SIG-M5 treated with dmso at 0.1 percent for 504 hours (cell line): ENCODE measurements at regions not wholly inside any gene's neighbourhood (a gene's known extent, or its start where the extent isn't known, plus 50 kb on each side); places are given as distances from the start of the nearest gene placed in this dataset.

Experiments used
- DNase-seq: peaks from one replicate; lab custom pipeline; 2025; ENCODE audit not compliant: unreplicated experiment; lab: John Stamatoyannopoulos, UW

GRCh38 chr18:22841840-22842239 lies 91.3 kb upstream of the RBBP8 start:
- DNase-seq: no peak

- DNase-seq: no peak
Observed at GRCh38 chr18:22844190-22844589, 88.9 kb upstream of the RBBP8 start.

GRCh38 chr18:22844628-22845027 lies 88.5 kb upstream of the RBBP8 start:
- no peak for DNase-seq

GRCh38 chr18:22846088-22846683 lies 86.9 kb upstream of the RBBP8 start:
- peak; percentile 39 for DNase-seq

DNA sequence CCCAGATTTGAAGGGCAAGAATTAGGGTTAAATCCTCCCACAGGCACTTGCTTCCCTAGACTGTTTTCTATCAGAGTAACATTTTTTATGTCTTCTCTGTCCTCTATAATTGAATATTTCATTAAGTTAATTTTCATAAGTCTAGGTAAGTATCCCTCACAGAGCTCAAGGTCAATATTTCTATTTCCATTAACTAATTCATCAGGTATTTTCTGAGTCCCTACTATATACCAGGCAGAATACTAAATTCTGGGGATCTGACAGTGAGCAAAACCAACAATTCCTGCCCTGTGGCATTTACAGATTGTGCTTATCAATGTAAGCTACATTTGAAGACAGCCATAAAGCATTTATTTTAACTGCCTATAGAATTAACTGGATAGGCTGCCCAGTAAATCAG lies 86.4 kb upstream of the RBBP8 start:
- no peak for DNase-seq

- DNase-seq: no peak
Observed at GRCh38 chr18:22847392-22847791, 85.7 kb upstream of the RBBP8 start.

GRCh38 chr18:22847867-22848451 lies 85.2 kb upstream of the RBBP8 start:
- DNase-seq: no peak

DNA sequence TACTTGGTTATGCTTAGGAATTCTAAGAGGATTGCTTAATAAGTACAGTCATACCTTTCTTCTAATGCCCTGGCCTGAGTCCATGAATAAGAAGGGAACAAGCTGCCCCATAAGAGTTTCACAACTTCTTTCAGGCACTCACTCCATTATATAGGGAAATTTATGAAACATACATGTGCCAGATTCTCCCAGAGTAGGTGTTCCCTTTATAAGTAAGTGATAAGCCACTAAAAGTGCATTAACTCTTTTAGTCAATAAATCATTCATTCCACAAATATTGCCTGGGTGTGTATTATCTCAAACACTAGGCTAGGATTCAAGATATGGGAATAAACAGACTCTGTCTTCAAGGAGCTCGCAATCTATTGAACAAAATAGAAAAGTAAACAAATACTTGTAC lies 84.5 kb upstream of the RBBP8 start:
- DNase-seq: no peak

- no peak for DNase-seq
Observed at GRCh38 chr18:22856870-22857269, 76.3 kb upstream of the RBBP8 start.

DNA sequence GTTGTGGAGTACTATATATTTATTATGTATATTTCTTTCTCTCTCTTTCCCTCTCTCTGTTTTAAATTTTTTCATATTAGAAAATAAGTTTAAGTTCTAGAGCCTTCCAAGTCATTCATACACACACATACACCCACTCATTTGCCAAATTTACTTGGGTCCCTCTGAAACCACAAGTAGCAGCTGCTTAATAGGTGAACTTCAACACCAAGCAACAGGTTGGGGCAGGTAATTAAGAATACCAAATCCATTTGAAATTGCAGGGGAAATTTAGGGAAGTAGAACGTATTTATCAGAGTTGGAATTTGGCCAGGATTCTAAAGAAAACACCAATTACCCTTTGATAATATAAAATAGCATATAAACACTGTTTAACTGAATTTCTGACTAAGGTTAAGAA lies 75.0 kb upstream of the RBBP8 start:
- DNase-seq: no peak

DNA sequence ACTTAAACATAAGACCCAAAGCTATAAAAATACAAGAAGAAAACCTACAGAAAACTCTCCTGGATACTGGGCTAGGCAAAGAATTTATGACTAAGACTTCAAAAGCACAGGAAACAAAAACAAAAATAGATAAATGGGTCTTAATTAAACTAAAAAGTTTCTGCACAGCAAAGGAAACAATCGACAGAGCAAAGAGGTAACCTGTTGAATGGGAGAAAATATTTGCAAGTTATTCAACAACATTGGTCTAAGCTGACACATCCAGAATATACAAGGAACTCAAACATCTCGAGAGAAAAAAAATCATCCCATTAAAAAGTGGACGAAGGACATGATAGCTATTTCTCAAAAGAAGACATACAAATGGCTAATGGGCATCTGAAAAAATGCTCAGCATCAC lies 72.3 kb upstream of the RBBP8 start:
- DNase-seq: no peak

- DNase-seq: no peak
Observed at GRCh38 chr18:22865354-22866116, 67.6 kb upstream of the RBBP8 start.

DNA sequence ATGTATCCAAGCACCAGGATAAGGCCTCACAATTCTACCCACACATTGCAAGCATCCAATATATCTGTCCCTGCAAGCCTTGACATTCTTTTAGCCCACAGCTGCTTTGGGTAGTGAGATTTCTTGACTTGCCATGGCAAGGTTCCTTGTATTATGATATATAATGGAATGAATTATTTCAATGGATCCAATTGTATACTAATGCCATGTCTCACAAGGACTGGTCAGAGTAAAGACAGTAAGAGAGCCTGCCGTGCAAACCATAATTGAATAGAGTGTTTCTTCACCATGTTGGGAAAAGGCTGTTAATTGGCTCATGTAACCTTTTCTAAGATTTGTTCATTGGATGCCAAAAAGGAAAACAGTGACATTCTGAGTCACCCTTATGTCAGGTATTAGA lies 64.3 kb upstream of the RBBP8 start:
- no peak for DNase-seq

GRCh38 chr18:22871809-22872525 lies 61.2 kb upstream of the RBBP8 start:
- DNase-seq: no peak

- DNase-seq: no peak
Observed at GRCh38 chr18:22872900-22873537, 60.1 kb upstream of the RBBP8 start.

DNA sequence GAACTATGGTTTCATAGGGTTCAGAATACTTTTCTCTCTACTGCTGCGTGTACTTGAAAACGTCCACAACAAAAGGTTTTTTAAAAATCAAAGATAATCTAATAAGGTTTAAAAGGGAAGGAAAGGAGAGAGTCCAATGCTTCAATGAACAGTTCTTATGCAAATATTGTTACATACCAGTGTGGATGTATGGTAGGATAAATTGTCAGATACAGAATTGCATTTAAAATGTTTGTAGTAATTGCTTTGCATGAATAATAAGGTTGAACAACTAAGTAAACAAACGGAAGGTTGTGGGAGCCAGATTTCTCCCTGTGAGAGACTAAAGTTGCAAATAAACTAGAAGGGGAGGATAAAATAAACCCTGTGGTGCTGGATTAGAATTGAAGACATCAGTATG lies 53.8 kb upstream of the RBBP8 start:
- DNase-seq: no peak

DNA sequence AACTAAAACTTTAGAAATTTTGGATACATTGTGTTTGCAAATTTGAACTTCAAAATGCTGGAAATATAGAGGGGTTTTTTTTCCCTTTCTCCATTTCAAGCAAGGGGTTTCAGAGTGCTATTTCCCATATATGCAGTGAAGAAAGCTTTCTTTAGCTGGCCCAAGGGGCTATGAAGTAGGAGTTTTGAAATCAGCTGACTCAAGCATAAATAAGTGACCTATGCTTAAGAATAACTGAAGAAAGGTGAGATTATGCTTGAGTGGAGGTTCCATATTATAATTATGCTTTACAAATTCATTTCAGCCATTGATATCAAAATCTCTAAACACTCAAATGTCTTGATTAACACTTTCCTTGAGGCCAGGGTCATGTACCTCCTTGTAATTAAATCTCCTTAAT lies 51.0 kb upstream of the RBBP8 start:
- no peak for DNase-seq

DNA sequence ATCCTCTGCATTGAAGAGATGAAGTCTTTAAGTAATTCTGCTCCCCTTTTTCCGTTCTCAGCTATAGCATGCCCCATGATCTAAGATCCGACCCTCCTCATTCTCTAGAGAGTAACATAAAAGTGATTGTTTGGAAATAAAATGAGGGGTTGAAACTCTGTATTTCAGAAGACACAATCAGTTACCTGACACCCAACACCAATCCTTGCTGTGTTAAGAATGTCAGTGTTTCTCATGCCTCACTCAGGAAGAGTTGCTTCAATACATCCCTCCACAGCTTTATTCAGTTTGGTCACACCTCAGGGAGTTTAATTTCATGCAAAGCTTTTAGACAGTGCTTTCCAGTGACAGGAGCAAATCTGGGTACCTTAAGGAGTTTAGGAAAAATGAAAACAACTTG lies 49.9 kb upstream of the RBBP8 start:
- DNase-seq: no peak
